Loucy (cell line): ENCODE measurements at regions not wholly inside any gene's neighbourhood (a gene's known extent, or its start where the extent isn't known, plus 50 kb on each side); places are given as distances from the start of the nearest gene placed in this dataset.

ENCODE experiments used
- EZH2phosphoT487 ChIP-seq: fragments of 200-600 bp; IDR thresholded peaks from 2 replicates; pipeline ENCODE4 v1.6.1; 2018; ENCODE audit warnings: antibody characterized with exemption, mild to moderate bottlenecking, moderate library complexity, borderline replicate concordance
- TF ChIP-seq, protein P1 (sequence below): fragments of 200-600 bp; sonication (generic); conservative IDR thresholded peaks from 2 replicates; pipeline ENCODE4 v1.5.1; 2014; ENCODE audit warnings: mild to moderate bottlenecking, antibody characterized with exemption, low read length

DNA sequence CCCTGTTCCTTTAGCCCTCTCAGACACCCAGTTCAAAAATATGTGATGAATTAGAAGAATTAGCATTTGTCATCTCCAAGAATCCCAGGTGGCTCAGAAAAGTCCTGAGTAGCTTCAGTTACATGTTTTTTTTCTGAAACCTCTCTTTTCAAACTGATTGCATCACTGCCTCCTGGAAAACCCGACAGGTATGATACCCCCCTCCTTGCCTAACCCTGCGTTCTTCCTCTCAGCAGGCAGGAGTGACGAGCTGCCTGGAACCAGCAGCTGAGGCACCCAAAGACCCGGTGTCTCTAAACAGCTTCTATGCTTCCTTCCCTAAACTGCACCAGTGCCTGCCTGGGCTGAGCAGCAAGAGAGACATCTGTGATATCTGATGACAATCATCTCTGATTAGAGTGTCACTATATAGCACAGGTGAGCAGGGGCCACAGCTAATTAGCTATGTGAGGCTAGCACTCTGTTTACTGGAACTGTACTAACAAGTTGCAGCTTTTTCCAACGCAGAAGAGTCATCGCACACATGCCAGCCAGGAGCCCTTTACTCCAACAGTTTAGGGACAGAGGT lies 376.4 kb upstream of the ATP5MC3 start:
- TF ChIP-seq, protein P1, sequence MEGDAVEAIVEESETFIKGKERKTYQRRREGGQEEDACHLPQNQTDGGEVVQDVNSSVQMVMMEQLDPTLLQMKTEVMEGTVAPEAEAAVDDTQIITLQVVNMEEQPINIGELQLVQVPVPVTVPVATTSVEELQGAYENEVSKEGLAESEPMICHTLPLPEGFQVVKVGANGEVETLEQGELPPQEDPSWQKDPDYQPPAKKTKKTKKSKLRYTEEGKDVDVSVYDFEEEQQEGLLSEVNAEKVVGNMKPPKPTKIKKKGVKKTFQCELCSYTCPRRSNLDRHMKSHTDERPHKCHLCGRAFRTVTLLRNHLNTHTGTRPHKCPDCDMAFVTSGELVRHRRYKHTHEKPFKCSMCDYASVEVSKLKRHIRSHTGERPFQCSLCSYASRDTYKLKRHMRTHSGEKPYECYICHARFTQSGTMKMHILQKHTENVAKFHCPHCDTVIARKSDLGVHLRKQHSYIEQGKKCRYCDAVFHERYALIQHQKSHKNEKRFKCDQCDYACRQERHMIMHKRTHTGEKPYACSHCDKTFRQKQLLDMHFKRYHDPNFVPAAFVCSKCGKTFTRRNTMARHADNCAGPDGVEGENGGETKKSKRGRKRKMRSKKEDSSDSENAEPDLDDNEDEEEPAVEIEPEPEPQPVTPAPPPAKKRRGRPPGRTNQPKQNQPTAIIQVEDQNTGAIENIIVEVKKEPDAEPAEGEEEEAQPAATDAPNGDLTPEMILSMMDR = no peak
- TF ChIP-seq EZH2phosphoT487 = no peak
